HG03139 (cell line): ENCODE measurements at regions not wholly inside any gene's neighbourhood (a gene's known extent, or its start where the extent isn't known, plus 50 kb on each side); places are given as distances from the start of the nearest gene placed in this dataset.

ENCODE experiments used
- ATAC-seq: cut with Tn5 transposase; IDR thresholded peaks from one replicate; pipeline ENCODE4 v1.9.1; 2021; ENCODE audit not compliant: unreplicated experiment

DNA sequence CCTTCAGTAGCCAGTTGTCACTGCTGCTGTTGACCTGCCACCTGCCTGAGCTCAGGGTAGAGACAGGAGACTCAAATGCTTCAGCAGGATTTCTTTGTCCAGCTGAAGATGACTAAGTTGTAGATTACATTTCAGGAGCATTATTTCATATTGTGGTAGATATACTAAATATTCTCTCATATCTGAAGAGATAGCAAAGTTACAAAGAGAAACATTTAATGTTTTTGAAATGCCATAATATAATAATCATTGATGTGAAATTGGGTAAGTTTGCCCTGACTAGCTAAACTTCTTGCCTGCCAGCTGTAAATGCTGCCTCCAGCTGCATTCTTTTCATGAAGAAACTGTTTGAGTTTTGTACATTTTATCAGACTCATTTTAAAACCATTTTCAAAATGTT, 247.6 kb upstream of the CNKSR2 start:
- no peak for ATAC-seq

- ATAC-seq = no peak
These were observed 242.9 kb upstream of the CNKSR2 start for GRCh38 chrX:21131346-21131745.

DNA sequence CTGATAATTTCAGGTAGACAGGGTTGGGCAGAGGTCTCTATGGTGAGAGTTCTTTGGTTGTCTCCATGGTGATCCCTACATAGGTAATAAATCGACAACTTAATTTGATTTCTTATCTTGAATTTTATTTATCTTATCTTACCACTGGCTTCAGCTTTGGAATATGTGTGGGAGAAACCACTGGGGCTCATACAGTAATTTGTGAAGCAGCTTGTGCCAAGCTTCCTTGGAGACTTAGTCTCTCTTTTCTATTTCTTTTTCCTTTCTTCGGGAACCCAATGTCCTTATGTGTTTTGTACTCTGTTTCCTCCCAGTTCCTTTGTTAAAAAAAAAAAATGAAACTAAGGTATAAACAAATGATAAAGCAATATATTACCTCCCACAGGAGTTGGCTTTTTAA, 242.4 kb upstream of the CNKSR2 start:
- no peak for ATAC-seq

DNA sequence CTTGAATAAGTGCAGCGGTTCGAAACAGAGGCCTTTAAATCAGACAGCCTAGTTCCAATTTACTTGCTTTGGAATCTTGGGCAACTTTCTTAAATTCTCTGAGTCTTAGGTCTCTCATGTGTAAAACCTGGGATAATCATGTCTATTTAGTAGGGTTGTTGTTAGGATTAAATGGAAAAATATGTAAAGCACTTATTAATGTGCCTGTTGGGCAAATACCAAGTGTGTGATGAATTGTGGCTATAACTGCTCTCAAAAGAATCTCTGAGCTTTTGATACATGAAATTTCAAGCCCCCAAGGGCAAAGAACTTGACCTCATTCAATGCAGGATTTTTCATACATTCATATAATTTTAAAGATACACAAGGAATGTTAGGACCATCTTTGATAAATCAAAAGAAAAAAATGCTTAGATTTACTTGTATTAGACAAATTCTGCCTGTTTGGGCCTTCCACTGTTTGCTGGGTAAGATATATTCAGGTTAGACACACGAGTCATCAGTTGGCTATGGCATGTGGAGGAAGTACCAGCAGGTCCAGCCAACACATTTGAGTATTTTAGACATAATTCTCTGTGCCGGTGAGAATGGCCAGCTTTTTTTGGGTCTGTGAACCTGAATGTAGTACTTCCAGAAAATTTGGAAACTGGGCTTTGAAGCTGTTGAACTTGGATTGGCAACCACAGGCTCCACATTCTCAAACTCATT, 241.4 kb upstream of the CNKSR2 start:
- ATAC-seq = no peak

DNA sequence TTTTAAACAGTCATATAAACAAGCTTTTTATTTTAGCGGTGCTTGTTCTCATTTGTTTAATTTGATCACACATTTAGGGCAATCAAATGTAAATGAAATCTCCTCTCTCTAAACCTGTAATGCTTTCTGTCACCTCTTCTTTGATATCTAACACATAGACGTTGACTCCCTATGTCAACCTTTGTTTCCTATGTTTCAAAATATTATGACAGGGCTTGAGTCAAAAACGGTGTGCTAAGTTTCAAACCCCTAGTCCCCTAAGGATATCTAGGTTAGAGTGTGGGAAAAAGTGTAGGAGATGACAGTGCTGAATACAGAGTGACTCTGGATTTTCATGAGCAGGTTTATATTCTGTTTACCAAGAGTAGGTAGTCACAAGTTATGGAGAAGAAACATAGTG, 224.0 kb upstream of the CNKSR2 start:
- ATAC-seq = no peak

GRCh38 chrX:21151051-21151450, 223.2 kb upstream of the CNKSR2 start:
- no peak for ATAC-seq

DNA sequence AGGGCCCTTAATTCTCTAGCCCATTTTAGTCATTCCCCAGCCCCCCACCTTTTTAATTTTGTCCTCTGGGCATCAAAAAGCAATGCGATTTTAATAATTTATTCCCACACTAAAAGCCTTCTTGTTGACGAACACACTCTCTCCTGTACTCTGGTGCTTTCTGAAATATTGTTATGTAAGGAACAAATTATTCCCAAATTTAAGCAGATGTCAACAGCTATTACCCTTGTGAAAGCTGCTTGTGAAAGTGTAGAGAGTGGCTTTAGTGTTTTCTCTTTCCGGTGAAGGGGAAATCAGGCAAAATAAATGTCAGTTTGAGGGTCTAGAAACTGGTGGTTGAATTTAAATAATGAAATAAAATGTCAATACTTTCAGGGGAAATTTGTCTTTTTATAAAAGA, 221.2 kb upstream of the CNKSR2 start:
- no peak for ATAC-seq

DNA sequence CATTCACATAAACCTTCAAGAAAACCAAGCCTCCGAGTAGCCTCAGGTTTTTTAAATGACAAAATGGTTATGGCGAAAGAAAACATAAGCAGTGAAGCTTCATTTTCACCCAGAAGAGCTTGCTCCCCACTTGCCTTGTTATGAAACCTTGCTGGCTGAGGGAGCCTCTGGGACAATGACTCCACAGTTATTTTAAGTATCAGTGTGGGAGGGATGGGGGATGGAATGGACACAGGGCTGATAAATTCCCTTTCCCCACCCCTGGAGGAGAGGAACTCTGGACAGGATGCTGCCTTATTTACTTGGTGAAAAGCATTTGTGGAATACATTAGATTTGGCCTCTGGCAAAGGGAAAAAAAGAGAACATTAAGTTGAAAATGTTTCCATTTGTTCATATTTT, 220.7 kb upstream of the CNKSR2 start:
- no peak for ATAC-seq

GRCh38 chrX:21155916-21156315, 218.3 kb upstream of the CNKSR2 start:
- no peak for ATAC-seq

DNA sequence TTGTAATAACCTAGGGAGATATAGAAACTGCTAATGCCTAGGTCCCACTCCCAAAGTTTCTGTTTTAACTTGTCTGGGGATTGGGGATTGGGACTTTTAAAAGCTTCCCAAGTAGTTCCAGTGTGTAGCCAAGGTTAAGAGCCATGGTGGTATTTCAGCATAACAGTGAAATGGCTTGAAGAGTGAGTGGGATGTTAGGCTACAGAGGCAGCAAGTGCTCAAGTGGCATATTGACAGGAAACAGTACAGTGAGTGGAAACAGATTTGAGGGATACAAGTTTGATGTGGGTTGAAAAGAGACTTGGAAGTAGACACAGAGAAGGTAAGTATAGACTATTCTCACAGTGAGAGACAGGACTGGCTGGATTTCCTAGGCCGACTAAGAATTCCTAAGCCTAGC, 217.6 kb upstream of the CNKSR2 start:
- no peak for ATAC-seq

- no peak for ATAC-seq
These were observed 215.5 kb upstream of the CNKSR2 start for GRCh38 chrX:21158678-21159077.

- ATAC-seq = no peak
These were observed 207.8 kb upstream of the CNKSR2 start for GRCh38 chrX:21166272-21166982.

GRCh38 chrX:21167011-21167410, 207.2 kb upstream of the CNKSR2 start:
- ATAC-seq = no peak

DNA sequence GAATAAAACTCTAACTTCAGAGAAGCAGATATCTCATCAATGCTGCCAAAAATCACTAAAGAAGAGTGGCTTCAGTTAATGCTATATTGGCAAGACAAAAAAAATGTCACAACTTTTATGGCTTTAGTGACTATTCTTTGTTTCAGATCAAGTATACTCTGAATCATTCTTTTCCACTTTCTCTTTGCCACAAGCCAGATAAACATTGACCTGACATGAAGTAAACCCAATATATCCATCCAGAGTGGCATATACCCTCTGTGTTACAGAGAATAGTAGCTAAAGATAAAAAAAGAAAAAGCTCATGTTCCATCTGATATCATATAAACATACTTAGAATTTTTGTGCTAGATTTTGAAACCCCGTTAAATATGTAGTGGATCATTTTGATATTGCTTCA, 206.7 kb upstream of the CNKSR2 start:
- ATAC-seq = no peak

GRCh38 chrX:21168401-21169160, 205.6 kb upstream of the CNKSR2 start:
- no peak for ATAC-seq

- ATAC-seq = no peak
These were observed 203.0 kb upstream of the CNKSR2 start for GRCh38 chrX:21171181-21171580.

DNA sequence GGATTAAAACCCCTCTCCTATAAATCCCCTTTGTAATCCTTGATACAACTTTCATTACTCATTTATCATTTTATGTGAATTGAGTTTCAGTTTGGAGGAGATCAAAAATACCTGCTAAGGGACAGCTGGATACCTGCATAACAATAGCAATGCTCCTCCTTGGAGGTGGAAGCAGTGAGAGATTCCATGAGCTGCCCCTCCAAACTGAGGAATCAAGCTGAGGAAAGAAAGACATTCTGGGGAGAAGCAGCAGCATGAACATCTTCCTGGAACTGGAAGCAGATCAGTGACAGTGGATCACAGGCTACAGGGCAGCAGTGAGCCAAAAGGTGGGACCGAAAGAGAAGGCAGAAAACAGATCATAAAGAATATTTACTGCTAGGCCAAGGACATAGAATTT, 199.8 kb upstream of the CNKSR2 start:
- ATAC-seq = no peak

GRCh38 chrX:21176921-21177571, 197.2 kb upstream of the CNKSR2 start:
- ATAC-seq = no peak

- ATAC-seq = no peak
These were observed 192.9 kb upstream of the CNKSR2 start for GRCh38 chrX:21181232-21181853.

DNA sequence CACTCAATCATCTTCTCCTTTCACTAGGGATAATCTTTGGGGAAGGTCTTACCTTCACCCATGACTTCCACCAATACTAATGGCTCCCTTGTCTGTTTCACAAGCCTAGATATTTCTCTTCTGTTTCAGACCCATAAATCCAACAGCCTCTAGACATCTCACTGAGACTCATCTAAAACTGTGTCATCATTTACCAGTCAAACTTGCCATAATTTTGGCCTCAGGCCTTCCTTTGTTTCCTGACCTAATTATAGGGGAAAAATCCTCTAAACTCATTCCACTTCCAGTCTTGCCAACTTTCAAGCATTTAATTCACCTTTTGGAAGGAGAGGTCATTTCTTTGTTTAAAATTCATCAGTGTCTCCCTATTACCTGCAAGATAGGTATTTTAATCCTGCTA, 181.0 kb upstream of the CNKSR2 start:
- ATAC-seq = no peak

DNA sequence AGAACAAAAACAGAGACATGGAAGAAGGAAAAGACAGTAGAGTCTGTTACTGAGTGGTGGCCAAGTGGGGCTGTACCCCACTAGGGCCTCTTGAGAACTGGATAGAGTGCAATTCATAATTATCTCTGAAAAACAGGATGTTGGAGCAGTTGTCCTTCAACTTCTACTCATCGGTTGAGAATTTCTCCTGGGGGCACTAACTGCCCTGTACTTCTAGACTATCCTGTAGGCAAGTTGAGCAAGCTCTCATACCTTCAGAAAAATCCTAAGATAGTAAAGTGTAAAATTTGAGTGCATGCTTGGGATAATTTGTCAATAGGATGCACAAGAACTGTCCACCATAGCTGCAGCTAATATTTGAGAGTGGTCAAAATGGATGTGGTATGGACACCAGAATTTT, 179.7 kb upstream of the CNKSR2 start:
- no peak for ATAC-seq
